Testis (tissue), 2 donors: ENCODE measurements at regions not wholly inside any gene's neighbourhood (a gene's known extent, or its start where the extent isn't known, plus 50 kb on each side); places are given as distances from the start of the nearest gene placed in this dataset.

Experiments used
- CTCF ChIP-seq, 3 experiments: fragments of 450-650 bp in 2 of 3; fragments of 200-600 bp in 1 of 3; sonication (generic) in 1 of 3; IDR thresholded peaks; one replicate each; pipeline ENCODE4 v1.5.1; 2016 to 2019; ENCODE audit warnings: antibody characterized with exemption in 3 of 3, mild to moderate bottlenecking in 2 of 3, moderate library complexity in 1 of 3
- POLR2A ChIP-seq: fragments of 450-650 bp; IDR thresholded peaks from one replicate; pipeline ENCODE4 v1.6.1; 2017; ENCODE audit warnings: antibody characterized with exemption, mild to moderate bottlenecking, moderate library complexity

GRCh38 chrX:2576793-2577192 lies 76.0 kb upstream of the DHRSX start:
- TF ChIP-seq CTCF (IDR thresholded peaks at IDR 0.05) (no peak), POLR2A (no peak)
